ENCODE measurements at regions not wholly inside any gene's neighbourhood (a gene's known extent, or its start where the extent isn't known, plus 50 kb on each side); places are given as distances from the start of the nearest gene placed in this dataset.

GRCh38 chr13:105220063-105220462, 1315.4 kb downstream of the EFNB2 start:
- TF ChIP-seq POLR2A (IDR thresholded peaks at IDR 0.05): no peak
- TF ChIP-seq CTCF (IDR thresholded peaks at IDR 0.05): no peak

Data from right lobe of liver (tissue), 4 donors.